Large intestine (tissue), 3 donors: ENCODE measurements at regions not wholly inside any gene's neighbourhood (a gene's known extent, or its start where the extent isn't known, plus 50 kb on each side); places are given as distances from the start of the nearest gene placed in this dataset.
"Not testable (repeated sequence)": the region's sequence is repeated elsewhere in the genome, so short reads cannot be mapped to it uniquely, and the experiment has no call there.

ENCODE experiments used
- DNase-seq, 2 donors: peaks; one replicate each; pipeline versions ENCODE4 v3.0.0 to v3.0.0-alpha.2; 2013
- H3K27ac ChIP-seq: one replicate; pipeline ENCODE4 v1.5.1; 2013; ENCODE audit warnings: low read length
- H3K27me3 ChIP-seq: 2 replicates; pipeline ENCODE4 v1.6.1; 2013; ENCODE audit warnings: low read length; ENCODE audit not compliant: control insufficient read depth, insufficient read depth
- H3K36me3 ChIP-seq: 2 replicates; pipeline ENCODE4 v1.6.1; 2013; ENCODE audit warnings: low read length; ENCODE audit not compliant: control insufficient read depth, insufficient read depth
- H3K4me1 ChIP-seq: one replicate; pipeline ENCODE4 v1.6.1; 2013; ENCODE audit warnings: low read length; ENCODE audit not compliant: control insufficient read depth, insufficient read depth
- H3K4me3 ChIP-seq: one replicate; pipeline ENCODE4 v1.5.1; 2013; ENCODE audit warnings: low read length
- H3K9me3 ChIP-seq: one replicate; pipeline ENCODE4 v1.6.1; 2013; ENCODE audit warnings: mild to moderate bottlenecking, low read depth, low read length, moderate library complexity; ENCODE audit not compliant: control insufficient read depth
- WGBS: methylation state at CpG from one replicate; pipeline ENCODE4 v1.1.5; 2013; ENCODE audit warnings: low lambda C conversion rate; ENCODE audit not compliant: insufficient coverage; 5-methylcytosine and 5-hydroxymethylcytosine counted together

DNA sequence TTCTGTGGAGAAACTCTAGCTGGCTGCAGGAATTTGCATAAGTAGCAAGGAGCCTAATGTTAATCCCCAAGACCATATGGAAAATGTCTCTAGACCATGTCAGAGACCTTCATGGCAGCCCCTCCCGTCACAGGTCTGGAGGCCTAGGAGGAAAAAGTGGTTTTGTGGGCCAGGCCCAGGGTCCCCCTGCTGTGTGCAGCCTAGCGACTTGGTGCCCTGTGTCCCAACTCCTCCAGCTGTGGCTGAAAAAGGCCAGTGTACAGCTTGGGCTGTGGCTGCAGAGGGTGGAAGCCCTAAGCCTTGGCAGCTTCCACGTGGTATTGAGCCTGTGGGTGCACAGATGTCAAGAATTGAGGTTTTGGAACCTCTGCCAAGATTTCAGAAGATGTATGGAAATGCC is 306.9 kb upstream of the CA10 start:
- no peaks in the 10 kb centered on the region for H3K27me3 ChIP-seq
- no peak for DNase-seq
- H3K9me3 ChIP-seq: no peaks in the 10 kb centered on the region
- H3K4me3 ChIP-seq: no peak overlapping the region
- no CpG with 5 or more reads among the region's 3 CpGs for WGBS
- H3K36me3 ChIP-seq: no peaks in the 10 kb centered on the region
- no peaks in the 10 kb centered on the region for H3K4me1 ChIP-seq
- no peak overlapping the region for H3K27ac ChIP-seq

DNA sequence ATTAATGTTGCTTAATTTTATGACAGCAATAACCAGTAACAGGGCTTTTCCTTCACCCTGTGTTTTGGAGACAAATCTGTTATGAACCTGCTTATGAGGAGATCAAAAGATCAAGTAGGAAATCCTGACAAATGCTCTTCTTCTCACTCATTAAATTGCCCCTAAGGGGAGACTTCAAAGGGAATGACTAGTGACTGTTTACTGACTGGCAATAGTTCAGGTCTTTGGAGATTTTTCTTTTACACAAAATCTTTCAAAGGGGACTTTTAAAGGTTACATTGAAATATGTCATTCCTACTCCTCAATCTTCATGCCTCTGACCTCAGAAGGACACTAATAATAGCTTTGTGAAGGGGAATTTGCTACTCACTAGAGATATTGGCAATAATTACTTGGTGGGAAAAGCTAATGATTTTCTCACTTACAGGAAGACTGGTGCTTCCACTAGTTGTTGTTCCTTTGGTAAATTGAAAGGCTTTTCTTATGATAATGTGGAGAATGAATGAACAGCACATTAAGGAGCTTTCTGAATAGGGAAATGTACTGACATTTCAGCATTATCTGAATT is 292.9 kb upstream of the CA10 start:
- no peaks in the 10 kb centered on the region for H3K4me1 ChIP-seq
- H3K27me3 ChIP-seq: no peaks in the 10 kb centered on the region
- H3K27ac ChIP-seq: no peak overlapping the region
- no peak overlapping the region for H3K4me3 ChIP-seq
- H3K36me3 ChIP-seq: no peaks in the 10 kb centered on the region
- DNase-seq: no peak
- H3K9me3 ChIP-seq: no peaks in the 10 kb centered on the region

DNA sequence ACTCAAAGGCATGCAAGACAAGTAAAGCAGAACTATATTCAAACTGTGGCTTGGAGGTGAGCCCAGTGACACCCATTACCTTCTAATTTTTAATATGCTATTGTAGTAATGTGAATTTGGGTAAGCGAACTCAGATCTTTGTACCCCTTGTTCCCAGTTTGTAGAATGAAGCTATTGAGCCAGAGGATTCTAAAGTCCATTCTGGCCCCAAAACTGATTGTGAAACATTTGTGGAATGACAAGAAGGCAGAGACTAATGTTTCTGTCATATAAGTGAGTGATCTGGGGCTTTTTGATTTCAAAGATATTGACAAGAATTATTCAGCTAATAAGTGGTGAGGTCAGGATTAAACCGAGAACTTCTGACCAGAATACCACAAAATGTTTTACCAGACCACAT is 283.8 kb upstream of the CA10 start:
- no peaks in the 10 kb centered on the region for H3K4me1 ChIP-seq
- H3K9me3 ChIP-seq: no peaks in the 10 kb centered on the region
- H3K27ac ChIP-seq: no peak overlapping the region
- 94% methylated on average over 2 of the region's 2 CpGs for WGBS
- H3K4me3 ChIP-seq: no peak overlapping the region
- no peaks in the 10 kb centered on the region for H3K27me3 ChIP-seq
- H3K36me3 ChIP-seq: no peaks in the 10 kb centered on the region
- no peak for DNase-seq

DNA sequence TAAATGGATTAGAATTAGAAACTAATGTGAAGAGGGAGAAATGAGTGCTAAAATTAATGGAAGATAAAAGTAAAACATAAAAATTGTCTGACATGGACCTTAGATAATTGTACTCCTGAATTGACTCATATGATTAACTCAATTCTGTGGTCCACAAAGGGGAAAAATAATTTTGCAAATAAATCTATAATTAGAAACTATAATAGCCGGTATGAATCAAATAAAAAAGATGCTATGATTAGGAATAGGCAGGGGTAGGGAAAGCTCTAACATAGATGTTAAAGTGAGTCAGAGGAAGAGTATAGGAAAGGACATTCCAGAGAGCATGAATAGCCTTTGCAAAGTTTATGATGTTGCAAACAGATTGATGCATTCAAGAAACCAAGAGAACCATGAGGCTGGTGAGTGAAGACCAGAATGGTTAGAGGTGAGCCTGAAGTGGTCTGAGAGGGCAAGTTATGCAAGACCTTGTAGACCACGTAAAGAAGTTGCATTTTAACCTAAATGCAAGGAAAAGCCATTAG is 262.1 kb upstream of the CA10 start:
- no peak for DNase-seq
- Histone ChIP-seq H3K4me1 (no peaks in the 10 kb centered on the region), H3K27ac (no peak overlapping the region)

DNA sequence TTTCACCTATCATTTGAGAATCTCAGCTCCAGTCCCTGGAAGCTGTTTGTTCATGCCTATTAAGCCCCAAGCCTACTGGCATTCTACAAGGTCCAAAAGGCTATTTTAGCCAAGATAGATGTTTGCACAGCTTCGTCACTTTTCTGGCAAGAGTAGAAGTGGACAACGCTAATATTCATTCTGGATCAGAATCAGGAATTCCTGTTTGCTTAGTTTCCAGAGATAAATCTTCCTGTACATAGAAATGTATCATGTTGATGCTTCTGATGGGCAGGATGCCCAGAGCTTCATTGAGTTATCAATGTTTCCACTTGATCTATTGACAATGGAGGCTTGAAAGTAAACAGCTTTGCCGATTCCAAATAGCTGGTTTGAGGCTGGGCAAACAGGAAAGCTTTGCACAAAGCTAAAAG is 260.7 kb upstream of the CA10 start:
- H3K27me3 ChIP-seq: no peaks in the 10 kb centered on the region
- WGBS: no CpG with 5 or more reads among the region's 3 CpGs
- H3K9me3 ChIP-seq: no peaks in the 10 kb centered on the region
- no peaks in the 10 kb centered on the region for H3K36me3 ChIP-seq
- DNase-seq: no peak
- H3K4me3 ChIP-seq: no peak overlapping the region
- H3K4me1 ChIP-seq: no peaks in the 10 kb centered on the region
- H3K27ac ChIP-seq: no peak overlapping the region

More for the DNA sequence above, 262.1 kb upstream of the CA10 start:
- WGBS: 90% methylated on average over 2 of the region's 2 CpGs
- no peaks in the 10 kb centered on the region for H3K27me3 ChIP-seq
- no peaks in the 10 kb centered on the region for H3K36me3 ChIP-seq
- H3K4me3 ChIP-seq: no peak overlapping the region
- H3K9me3 ChIP-seq: no peaks in the 10 kb centered on the region

DNA sequence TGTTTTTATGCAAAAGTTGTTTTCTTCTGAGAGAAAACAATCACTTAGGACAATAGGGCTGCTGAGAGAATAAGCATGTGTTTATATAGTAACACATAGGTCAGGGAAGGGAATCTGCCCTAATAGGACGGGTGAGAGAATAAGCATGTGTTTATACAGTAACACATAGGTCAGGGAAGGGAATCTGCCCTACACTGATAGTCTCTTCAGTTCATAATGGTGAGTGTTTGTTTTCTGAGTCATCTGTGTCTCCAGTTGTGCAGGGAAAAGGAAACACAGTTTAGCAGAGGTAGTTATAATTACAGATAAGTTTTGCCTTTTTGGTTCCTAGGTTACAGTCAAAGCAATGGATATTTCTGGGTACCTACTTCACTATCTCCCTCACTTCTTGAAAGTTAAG is 252.3 kb upstream of the CA10 start:
- no CpG with 5 or more reads among the region's 1 CpG for WGBS
- Histone ChIP-seq H3K4me1 (no peaks in the 10 kb centered on the region), H3K9me3 (no peaks in the 10 kb centered on the region), H3K4me3 (no peak overlapping the region), H3K27ac (no peak overlapping the region), H3K36me3 (no peaks in the 10 kb centered on the region), H3K27me3 (no peaks in the 10 kb centered on the region)
- no peak for DNase-seq

DNA sequence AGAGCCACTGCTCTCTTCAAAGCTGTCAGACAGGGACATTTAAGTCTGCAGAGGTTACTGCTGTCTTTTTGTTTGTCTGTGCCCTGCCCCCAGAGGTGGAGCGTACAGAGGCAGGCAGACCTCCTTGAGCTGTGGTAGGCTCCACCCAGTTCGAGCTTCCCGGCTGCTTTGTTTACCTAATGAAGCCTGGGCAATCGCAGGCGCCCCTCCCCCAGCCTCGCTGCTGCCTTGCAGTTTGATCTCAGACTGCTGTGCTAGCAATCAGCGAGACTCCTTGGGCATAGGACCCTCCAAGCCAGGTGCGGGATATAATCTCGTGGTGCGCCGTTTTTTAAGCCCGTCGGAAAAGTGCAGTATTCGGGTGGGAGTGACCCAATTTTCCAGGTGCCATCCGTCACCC is 250.7 kb upstream of the CA10 start:
- not testable (repeated sequence) for H3K27me3 ChIP-seq, H3K4me1 ChIP-seq, H3K9me3 ChIP-seq, H3K27ac ChIP-seq, H3K36me3 ChIP-seq, H3K4me3 ChIP-seq, DNase-seq
- WGBS: no CpG with 5 or more reads among the region's 15 CpGs

DNA sequence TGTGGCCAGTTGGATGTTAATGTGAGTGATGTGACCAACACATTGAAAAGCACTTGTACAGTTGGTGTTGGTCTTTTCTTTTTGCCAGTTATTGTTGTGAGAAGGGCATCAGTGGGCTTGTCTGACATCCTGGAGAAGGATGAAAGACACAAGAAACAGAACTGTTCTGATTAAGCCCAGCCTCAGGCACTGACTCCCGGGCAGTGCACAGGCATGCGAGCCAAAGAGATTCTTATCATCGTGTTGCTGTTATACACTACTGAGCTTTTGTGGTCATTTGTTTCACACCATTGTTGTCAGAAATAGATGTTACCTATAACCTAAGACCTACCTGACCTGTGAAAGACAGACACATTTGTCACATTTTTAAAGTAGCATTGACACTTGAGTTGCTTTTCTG is 236.8 kb upstream of the CA10 start:
- no peaks in the 10 kb centered on the region for H3K4me1 ChIP-seq
- no peak overlapping the region for H3K27ac ChIP-seq
- H3K27me3 ChIP-seq: no peaks in the 10 kb centered on the region
- no peaks in the 10 kb centered on the region for H3K36me3 ChIP-seq
- WGBS: no CpG with 5 or more reads among the region's 3 CpGs
- DNase-seq: no peak
- H3K4me3 ChIP-seq: no peak overlapping the region
- H3K9me3 ChIP-seq: no peaks in the 10 kb centered on the region

DNA sequence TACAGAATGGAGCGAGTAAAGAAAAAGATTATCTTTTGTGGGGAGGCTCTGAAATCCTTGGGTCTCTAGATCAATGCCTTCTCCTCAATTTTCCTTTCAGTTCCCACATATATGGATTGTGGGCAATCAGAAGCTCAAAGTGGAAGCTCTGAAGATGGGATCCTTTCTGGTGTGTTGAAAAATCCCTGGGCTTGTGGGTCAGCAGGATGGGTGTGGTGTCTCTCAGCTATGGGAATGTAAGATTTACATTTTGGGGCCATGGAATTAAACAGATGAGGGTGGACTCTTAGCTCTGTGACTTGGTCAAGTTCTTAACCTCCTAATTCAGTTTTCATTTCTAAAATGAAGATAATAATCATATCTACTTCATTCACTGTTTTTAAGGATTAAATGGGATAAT is 231.9 kb upstream of the CA10 start:
- WGBS: 100% methylated on average over 1 of the region's 1 CpG
- H3K4me3 ChIP-seq: no peak overlapping the region
- no peaks in the 10 kb centered on the region for H3K9me3 ChIP-seq
- no peaks in the 10 kb centered on the region for H3K36me3 ChIP-seq
- no peaks in the 10 kb centered on the region for H3K4me1 ChIP-seq
- no peak overlapping the region for H3K27ac ChIP-seq
- no peak for DNase-seq
- no peaks in the 10 kb centered on the region for H3K27me3 ChIP-seq

DNA sequence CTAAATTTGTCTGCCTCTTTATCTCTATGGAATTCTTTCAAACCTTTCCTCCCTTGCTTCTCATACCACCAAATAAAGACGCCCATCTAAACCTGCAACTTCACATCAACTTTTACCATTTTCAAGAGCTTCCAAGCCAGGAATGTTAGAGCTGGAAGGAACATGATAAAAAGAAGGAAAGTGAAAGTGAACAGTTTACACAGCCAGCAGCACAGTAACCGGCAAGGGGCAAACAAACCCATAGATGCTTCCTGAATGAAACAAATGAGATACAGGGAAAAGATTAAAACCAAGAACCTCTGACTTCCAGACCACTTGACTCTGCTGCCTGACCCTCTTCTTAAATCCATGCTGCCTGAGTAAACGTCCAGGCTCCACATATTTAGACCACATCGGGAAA is 231.1 kb upstream of the CA10 start:
- no peaks in the 10 kb centered on the region for H3K36me3 ChIP-seq
- H3K4me1 ChIP-seq: no peaks in the 10 kb centered on the region
- H3K9me3 ChIP-seq: no peaks in the 10 kb centered on the region
- no peak overlapping the region for H3K4me3 ChIP-seq
- no CpG with 5 or more reads among the region's 4 CpGs for WGBS
- no peak for DNase-seq
- no peaks in the 10 kb centered on the region for H3K27me3 ChIP-seq
- no peak overlapping the region for H3K27ac ChIP-seq

DNA sequence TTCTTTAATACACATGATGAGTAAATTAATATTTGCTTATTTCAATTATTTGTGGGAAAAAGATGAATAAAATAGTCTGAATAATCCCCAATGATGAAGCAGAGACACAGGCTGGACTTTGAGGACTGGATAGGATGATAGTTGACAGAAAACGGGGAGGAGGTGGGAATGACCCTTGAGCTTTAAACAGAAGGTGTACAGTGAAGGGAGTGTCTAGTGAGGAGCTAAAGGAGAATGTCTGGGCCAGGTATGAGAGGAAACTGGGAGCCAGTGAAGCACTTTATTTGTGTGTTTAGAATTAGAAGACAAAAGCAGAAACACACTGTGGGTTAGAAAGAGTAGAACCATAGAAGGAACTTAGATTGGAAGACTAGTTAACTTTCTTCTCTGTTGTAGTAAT is 230.4 kb upstream of the CA10 start:
- WGBS: no CpG with 5 or more reads among the region's 1 CpG
- no peaks in the 10 kb centered on the region for H3K36me3 ChIP-seq
- no peak for DNase-seq
- H3K27me3 ChIP-seq: no peaks in the 10 kb centered on the region
- H3K4me1 ChIP-seq: no peaks in the 10 kb centered on the region
- H3K4me3 ChIP-seq: no peak overlapping the region
- H3K9me3 ChIP-seq: no peaks in the 10 kb centered on the region
- no peak overlapping the region for H3K27ac ChIP-seq
